OCI-LY3 (cell line): ENCODE measurements at regions not wholly inside any gene's neighbourhood (a gene's known extent, or its start where the extent isn't known, plus 50 kb on each side); places are given as distances from the start of the nearest gene placed in this dataset.

Experiments
- H2AFZ ChIP-seq: fragments of 200-600, 300-600 bp; shearing (Covaris generic); 2 replicates; pipeline ENCODE4 v1.6.0; 2014; ENCODE audit warnings: antibody characterized with exemption, low read depth, low read length
- H3K27ac ChIP-seq: fragments of 200-600, 300-600 bp; sonication (generic); 2 replicates; pipeline ENCODE4 v1.5.1; 2014; ENCODE audit warnings: mild to moderate bottlenecking, low read length, moderate library complexity, mixed read lengths
- H3K27me3 ChIP-seq: fragments of 200-600, 300-600 bp; sonication (generic); 2 replicates; pipeline ENCODE4 v1.6.1; 2014; ENCODE audit warnings: low read depth, low read length, mixed read lengths
- H3K36me3 ChIP-seq: fragments of 200-600, 300-600 bp; sonication (generic); replicated peaks from 2 replicates; pipeline ENCODE3; 2014; ENCODE audit warnings: low read depth, low read length, mixed read lengths
- H3K4me1 ChIP-seq: fragments of 300-600, 200-600 bp; sonication (generic); 2 replicates; pipeline ENCODE4 v1.6.1; 2014; ENCODE audit warnings: low read length, mixed read lengths
- H3K4me2 ChIP-seq: fragments of 200-600, 300-600 bp; sonication (generic); 2 replicates; pipeline ENCODE4 v1.6.1; 2014; ENCODE audit warnings: low read length, mixed read lengths
- H3K4me3 ChIP-seq: fragments of 300-600, 200-600 bp; sonication (generic); 2 replicates; pipeline ENCODE4 v1.5.1; 2014; ENCODE audit warnings: antibody characterized with exemption, mild to moderate bottlenecking, low read length, moderate library complexity
- H3K79me2 ChIP-seq: fragments of 300-600, 200-600 bp; shearing (Covaris generic); 2 replicates; pipeline ENCODE4 v1.6.1; 2014; ENCODE audit warnings: mild to moderate bottlenecking, low read length, mixed read lengths
- H3K9ac ChIP-seq: fragments of 300-600, 200-600 bp; shearing (Covaris generic); 2 replicates; pipeline ENCODE4 v1.6.0; 2014; ENCODE audit warnings: mild to moderate bottlenecking, low read length, moderate library complexity
- H3K9me3 ChIP-seq: fragments of 200-600, 300-600 bp; shearing (Covaris generic); 2 replicates; pipeline ENCODE4 v1.6.1; 2014; ENCODE audit warnings: low read length, mixed read lengths; ENCODE audit not compliant: insufficient read depth
- H4K20me1 ChIP-seq: fragments of 200-600, 300-600 bp; sonication (generic); 2 replicates; pipeline ENCODE4 v1.6.1; 2016; ENCODE audit warnings: low read length, mixed read lengths; ENCODE audit not compliant: insufficient read depth
- CTCF ChIP-seq: fragments of 200-600, 300-600 bp; sonication (generic); IDR thresholded peaks from 2 replicates; pipeline ENCODE4 v1.5.1; 2014; ENCODE audit warnings: antibody characterized with exemption, low read length, low read depth
- EZH2phosphoT487 ChIP-seq: fragments of 200-600 bp; shearing (Covaris generic); IDR thresholded peaks from 2 replicates; pipeline ENCODE4 v1.6.1; 2018; ENCODE audit warnings: antibody characterized with exemption, mixed run types, low read depth

DNA sequence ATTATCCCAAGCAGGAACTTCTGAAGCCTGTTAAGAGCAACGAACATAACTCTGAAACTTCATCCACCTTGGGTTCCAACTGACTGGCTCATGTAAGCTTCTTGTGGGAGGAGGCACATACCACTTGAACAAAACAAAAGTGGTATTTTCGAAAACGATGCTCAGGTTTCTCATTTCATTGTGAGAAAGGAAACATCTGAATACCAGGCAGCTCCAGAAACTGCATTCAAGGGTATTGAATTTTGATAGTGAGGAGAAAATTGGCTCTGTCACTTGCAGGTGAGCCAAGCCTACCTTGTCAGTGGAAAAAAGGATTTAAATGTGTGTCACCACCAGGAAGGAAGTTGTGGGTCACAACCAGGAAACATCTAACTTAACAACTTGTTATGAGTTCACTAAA is 218.1 kb upstream of the SATB1 start:
- H3K36me3 ChIP-seq, result no peaks in the 10 kb centered on the region
- H3K9ac ChIP-seq, result no peak overlapping the region
- H3K27ac ChIP-seq, result no peak overlapping the region
- no peaks in the 10 kb centered on the region for H3K79me2 ChIP-seq
- no peaks in the 10 kb centered on the region for H3K27me3 ChIP-seq
- no peak overlapping the region for H3K4me2 ChIP-seq
- no peak for TF ChIP-seq EZH2phosphoT487
- TF ChIP-seq CTCF, result no peak
- H3K9me3 ChIP-seq, result peaks cover 4% of the 10 kb centered on the region; the same call in 1 of the 2 replicates
- H2AFZ ChIP-seq, result no peak overlapping the region
- H3K4me1 ChIP-seq, result peaks cover 5% of the 10 kb centered on the region
- H3K4me3 ChIP-seq, result no peak overlapping the region
- no peaks in the 10 kb centered on the region for H4K20me1 ChIP-seq

DNA sequence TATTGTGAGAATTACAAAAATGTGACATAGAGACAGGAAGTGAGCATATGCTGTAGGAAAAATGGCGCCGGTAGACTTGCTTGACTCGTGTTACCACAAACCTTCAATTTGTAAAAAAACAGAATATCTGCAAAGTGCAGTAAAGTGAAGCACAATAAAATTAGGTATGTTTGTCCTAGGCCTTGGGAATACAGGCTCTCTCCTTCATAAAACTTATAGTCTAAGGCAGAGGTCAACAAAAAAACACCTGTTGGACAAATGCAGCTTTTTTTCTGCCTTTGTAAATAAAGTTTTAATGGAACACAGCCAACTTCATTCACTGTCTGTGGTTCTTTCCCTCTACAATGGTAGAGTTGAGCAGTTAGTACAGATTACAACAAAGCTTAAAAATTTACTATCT is 216.8 kb upstream of the SATB1 start:
- Histone ChIP-seq H3K4me2 (no peak overlapping the region), H2AFZ (no peak overlapping the region), H3K36me3 (no peaks in the 10 kb centered on the region), H3K9ac (no peak overlapping the region), H3K9me3 (peaks cover 4% of the 10 kb centered on the region; the same call in 1 of the 2 replicates), H3K27ac (no peak overlapping the region), H4K20me1 (no peaks in the 10 kb centered on the region), H3K4me1 (no peaks in the 10 kb centered on the region), H3K4me3 (no peak overlapping the region), H3K79me2 (no peaks in the 10 kb centered on the region), H3K27me3 (no peaks in the 10 kb centered on the region)
- TF ChIP-seq EZH2phosphoT487 (no peak), CTCF (no peak)

DNA sequence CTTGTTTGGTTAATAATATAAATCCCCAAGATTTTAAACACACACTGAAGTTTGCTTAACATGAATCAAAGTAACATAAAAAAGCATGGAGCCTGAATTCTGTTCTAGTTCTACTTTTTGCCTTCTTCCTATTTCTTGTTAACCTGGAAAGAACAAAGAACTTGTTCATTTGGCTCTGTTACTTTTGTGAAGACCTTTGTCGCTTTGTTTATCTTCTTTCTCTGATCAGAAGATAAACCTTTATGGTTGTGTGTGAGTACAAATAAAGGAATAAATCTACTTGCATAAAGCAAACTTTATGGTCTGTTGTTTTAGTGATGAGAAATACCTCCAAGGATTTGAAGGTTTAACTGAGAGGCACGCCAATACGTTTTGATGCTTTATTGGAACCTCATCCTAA is 210.1 kb upstream of the SATB1 start:
- no peaks in the 10 kb centered on the region for H3K9me3 ChIP-seq

GRCh38 chr3:18634461-18634860 is 209.3 kb upstream of the SATB1 start:
- Histone ChIP-seq H4K20me1 (no peaks in the 10 kb centered on the region), H2AFZ (no peak overlapping the region), H3K27ac (no peak overlapping the region), H3K27me3 (no peaks in the 10 kb centered on the region), H3K4me1 (no peaks in the 10 kb centered on the region), H3K9ac (no peak overlapping the region), H3K79me2 (no peaks in the 10 kb centered on the region), H3K4me3 (no peak overlapping the region), H3K4me2 (no peak overlapping the region), H3K9me3 (no peaks in the 10 kb centered on the region), H3K36me3 (no peaks in the 10 kb centered on the region)
- TF ChIP-seq EZH2phosphoT487 (no peak), CTCF (no peak)

More for the DNA sequence above, 210.1 kb upstream of the SATB1 start:
- H3K4me1 ChIP-seq, result no peaks in the 10 kb centered on the region
- H3K27me3 ChIP-seq, result no peaks in the 10 kb centered on the region
- H3K4me2 ChIP-seq, result no peak overlapping the region
- no peak overlapping the region for H3K27ac ChIP-seq
- H4K20me1 ChIP-seq, result no peaks in the 10 kb centered on the region
- H3K36me3 ChIP-seq, result no peaks in the 10 kb centered on the region
- no peak overlapping the region for H2AFZ ChIP-seq
- no peak overlapping the region for H3K4me3 ChIP-seq
- TF ChIP-seq EZH2phosphoT487 (no peak), CTCF (no peak)
- no peak overlapping the region for H3K9ac ChIP-seq
- no peaks in the 10 kb centered on the region for H3K79me2 ChIP-seq
